GM12865 (cell line): ENCODE measurements at regions not wholly inside any gene's neighbourhood (a gene's known extent, or its start where the extent isn't known, plus 50 kb on each side); places are given as distances from the start of the nearest gene placed in this dataset.

Experiments used
- DNase-seq: peaks from one replicate; pipeline ENCODE4 v3.0.0; 2010; ENCODE audit warnings: low read depth
- H3K4me3 ChIP-seq: 2 replicates; pipeline ENCODE4 v1.5.1; 2011; ENCODE audit warnings: mild to moderate bottlenecking, low read depth, low read length, control low read depth
- TF ChIP-seq, protein P1 (sequence below): IDR thresholded peaks from 2 replicates; pipeline ENCODE4 v1.5.1; 2011; ENCODE audit warnings: low read length, control low read depth, low read depth, inconsistent platforms; ENCODE audit not compliant: insufficient read depth; ENCODE audit errors: missing control alignments

DNA sequence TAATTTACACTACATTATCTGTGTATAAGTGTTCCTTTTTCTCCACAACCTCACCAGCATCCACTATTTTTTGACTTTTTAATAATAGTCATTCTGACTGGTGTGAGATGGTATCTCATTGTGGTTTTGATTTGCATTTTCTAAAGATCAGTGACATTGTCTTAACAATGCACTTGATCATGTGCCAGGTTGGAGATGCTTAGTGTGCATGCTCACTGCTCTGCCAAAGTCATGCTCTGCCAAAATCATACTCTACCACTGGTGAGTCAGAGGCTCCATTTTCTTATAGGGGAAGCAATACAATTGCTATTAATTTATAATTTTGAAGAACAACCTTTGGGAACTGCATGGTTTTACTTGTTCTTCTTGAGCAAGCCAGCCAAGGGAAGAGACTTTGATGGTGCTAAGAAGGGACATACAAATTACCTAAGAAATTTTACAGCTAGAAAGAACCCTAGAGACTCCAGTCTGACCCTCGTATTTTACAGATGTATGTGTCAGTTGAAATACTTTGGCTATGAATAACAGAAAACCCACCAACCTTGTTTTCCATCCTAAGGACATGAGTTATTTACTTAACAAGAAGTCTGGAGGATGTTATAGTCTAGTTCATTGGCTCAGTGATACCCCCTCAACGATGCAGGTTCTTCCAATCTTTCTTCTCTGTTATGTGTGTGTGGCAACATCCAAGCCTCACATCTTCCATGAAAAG, 368.9 kb downstream of the DDX10 start:
- TF ChIP-seq, protein P1, sequence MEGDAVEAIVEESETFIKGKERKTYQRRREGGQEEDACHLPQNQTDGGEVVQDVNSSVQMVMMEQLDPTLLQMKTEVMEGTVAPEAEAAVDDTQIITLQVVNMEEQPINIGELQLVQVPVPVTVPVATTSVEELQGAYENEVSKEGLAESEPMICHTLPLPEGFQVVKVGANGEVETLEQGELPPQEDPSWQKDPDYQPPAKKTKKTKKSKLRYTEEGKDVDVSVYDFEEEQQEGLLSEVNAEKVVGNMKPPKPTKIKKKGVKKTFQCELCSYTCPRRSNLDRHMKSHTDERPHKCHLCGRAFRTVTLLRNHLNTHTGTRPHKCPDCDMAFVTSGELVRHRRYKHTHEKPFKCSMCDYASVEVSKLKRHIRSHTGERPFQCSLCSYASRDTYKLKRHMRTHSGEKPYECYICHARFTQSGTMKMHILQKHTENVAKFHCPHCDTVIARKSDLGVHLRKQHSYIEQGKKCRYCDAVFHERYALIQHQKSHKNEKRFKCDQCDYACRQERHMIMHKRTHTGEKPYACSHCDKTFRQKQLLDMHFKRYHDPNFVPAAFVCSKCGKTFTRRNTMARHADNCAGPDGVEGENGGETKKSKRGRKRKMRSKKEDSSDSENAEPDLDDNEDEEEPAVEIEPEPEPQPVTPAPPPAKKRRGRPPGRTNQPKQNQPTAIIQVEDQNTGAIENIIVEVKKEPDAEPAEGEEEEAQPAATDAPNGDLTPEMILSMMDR: no peak
- no peak overlapping the region for H3K4me3 ChIP-seq
- no peak for DNase-seq

DNA sequence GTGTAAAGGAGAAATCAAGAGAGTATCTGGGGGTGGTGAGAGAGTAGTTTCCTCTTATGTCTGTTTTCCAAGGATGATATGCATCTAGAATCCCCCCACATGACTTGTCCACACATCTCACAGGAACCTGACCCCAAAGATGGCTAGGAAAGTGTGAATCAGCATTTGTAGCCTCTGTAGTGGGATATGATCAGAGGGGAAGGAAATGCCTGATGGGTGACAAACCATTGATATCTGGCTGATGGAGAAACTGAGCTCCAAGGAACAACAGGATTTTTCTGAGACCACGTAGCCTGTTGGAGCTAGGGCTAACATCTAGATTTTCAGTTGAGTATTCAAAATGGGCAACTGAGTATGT, 369.4 kb downstream of the DDX10 start:
- TF ChIP-seq, protein P1: no peak
- H3K4me3 ChIP-seq: no peak overlapping the region
- DNase-seq: no peak

DNA sequence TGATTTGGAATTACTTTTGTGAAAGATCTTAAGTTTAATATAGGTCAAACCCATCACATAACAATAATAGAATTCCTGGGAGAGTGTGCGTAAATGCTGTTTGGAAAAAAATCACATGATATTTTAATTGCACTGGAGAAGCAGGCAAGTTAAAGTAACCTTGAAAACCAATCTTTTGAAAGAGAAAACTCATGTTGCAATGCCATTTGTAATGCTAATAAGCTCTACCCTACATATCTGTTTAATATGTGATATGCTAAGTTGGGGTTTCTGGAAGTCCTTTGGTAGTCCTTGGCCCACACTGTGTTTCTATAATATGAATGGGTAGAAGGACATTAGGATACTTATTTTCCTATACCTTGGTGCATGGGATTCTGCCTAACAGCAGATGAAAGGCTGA, 370.4 kb downstream of the DDX10 start:
- TF ChIP-seq, protein P1: no peak
- DNase-seq: no peak
- no peak overlapping the region for H3K4me3 ChIP-seq

DNA sequence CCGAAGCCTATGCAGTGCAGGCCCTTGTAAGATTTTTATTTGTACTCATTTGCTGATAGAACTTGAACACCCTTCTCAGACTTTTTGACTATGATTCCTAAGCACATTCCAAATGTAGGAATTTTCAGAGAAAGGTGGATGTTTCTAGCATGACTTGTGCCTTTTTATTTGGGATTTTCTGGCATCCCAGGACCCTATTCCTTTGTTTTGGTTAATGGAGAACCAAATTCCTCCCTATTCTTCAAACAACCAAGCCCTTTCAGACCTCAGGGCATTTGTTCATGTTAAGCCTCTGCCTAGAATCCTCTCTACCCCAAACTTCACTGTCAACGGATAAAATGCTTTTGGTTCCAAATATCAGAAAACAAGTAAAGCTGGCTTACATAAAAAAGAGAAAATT, 371.1 kb downstream of the DDX10 start:
- no peak for DNase-seq
- TF ChIP-seq, protein P1: no peak
- no peak overlapping the region for H3K4me3 ChIP-seq

DNA sequence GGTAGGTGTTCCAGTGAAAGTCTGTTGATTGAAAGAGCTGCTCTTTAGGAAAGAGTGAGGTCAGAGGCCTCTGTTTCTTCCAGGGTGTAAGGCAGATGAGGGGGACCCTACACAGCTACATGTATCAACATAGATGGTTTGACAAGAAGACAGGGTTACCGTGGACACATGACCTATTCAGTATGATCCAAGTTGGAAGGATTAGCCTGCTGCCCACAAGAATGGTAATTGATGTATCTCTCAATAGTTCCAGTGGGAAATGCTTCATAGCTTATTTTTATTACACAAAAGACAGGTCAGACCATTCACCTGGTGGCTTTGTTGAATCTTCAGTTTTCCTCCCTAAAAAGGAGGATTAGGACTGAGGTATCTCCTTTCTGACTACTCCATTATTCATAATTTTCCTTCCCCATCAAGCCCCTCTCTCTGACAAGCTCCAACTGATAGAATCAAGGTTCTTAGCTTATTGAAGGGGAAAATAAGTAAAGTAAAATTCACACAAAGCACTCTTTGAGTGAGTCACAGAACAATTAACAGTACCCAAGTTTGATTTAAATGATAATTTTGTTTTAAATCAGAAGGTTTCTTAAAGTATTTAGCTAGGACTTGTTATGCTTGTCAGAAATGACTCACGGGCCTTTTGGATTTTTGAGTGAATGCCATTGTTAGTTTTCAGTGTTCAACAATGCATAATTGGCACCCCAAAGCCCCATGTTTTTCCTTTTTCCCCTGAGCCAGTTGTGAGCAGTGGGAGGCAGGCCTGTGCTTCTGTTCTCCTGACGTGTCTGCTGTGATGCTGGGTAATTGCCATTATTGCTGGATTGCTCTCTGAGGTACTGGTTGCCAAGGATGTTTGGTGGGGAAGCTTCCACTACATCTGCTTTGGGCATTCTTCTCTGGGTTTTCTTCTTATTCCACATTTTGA, 373.2 kb downstream of the DDX10 start:
- H3K4me3 ChIP-seq: no peak overlapping the region
- no peak for DNase-seq
- TF ChIP-seq, protein P1: no peak

DNA sequence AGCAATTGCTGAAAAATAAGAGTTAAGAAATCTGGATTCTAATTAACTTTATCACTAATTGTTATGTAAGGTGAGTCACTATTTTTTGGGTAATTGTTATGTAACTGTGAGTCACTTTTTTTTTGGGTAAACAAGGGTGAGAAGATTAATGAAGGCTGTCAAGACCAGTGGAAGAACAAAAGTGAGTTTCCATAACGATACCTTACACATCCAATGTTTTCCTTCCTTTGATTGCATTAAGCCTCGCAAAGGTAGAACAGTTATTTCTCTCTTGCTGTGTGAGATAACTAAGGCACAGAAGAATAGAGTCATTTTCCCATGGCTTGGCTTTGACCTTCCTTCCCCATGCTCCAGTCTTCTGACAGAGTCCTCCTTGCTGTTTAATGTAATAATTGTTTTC, 374.7 kb downstream of the DDX10 start:
- no peak overlapping the region for H3K4me3 ChIP-seq
- TF ChIP-seq, protein P1: no peak
- DNase-seq: no peak
